ENCODE measurements at regions not wholly inside any gene's neighbourhood (a gene's known extent, or its start where the extent isn't known, plus 50 kb on each side); places are given as distances from the start of the nearest gene placed in this dataset.

- no peaks in the 10 kb centered on the region for H3K9me3 ChIP-seq (ENCODE audit: control insufficient read depth, low read length)
- H3K4me3 ChIP-seq (ENCODE audit: low read depth, low read length), result no peak overlapping the region
- no peak overlapping the region for H3K27ac ChIP-seq
- no peak for TF ChIP-seq CTCF (IDR thresholded peaks at IDR 0.05)
- no peaks in the 10 kb centered on the region for H3K79me2 ChIP-seq
- H3K27me3 ChIP-seq (ENCODE audit: control insufficient read depth, insufficient read depth, low read length), result no peaks in the 10 kb centered on the region
- H3K9ac ChIP-seq, result no peak overlapping the region
- no peaks in the 10 kb centered on the region for H3K4me1 ChIP-seq
- H3K4me2 ChIP-seq (ENCODE audit: low read length), result no peak overlapping the region
- H2AFZ ChIP-seq, result no peak overlapping the region
- H3K36me3 ChIP-seq (ENCODE audit: control insufficient read depth, insufficient read depth, low read length), result no peaks in the 10 kb centered on the region
Measured at GRCh38 chr2:205930209-205930608, 155.8 kb downstream of the INO80D start.

DNA sequence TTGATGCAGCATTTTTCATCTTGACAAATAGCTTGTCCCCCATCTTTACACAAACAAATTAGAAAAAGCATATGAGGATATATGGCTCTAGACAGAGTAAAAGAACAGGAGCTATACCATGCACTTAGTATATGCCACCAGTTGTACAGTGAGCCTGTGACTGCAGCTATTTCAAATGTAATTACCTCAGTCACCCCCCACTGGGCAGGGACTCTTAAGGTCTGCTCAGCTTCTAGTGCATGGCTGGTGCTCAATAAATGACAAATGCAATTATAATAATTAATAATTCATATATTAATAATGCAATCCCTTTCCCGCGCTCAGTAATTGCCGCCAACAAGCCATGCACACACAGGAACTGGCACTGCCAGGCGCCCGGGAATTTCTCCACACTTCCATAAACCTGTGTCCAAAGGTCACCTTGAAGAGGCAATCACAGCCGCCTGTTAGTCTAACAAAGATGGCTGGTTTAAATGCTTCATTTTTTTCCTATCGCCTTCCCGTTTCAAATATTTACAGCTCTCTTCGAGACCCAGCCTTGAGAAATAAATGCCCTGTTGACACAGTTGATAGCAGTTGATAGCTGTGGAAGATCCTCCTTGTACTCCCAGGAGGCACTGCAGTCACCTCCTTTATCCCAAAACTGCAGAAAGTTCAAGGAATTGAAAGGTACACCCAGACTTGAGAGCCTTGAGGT lies 156.6 kb downstream of the INO80D start:
- H3K9ac ChIP-seq, result no peak overlapping the region
- no peaks in the 10 kb centered on the region for H3K36me3 ChIP-seq (ENCODE audit: control insufficient read depth, insufficient read depth, low read length)
- H3K4me3 ChIP-seq (ENCODE audit: low read depth, low read length), result no peak overlapping the region
- no peaks in the 10 kb centered on the region for H3K4me1 ChIP-seq
- no peak for TF ChIP-seq CTCF (IDR thresholded peaks at IDR 0.05)
- H3K27me3 ChIP-seq (ENCODE audit: control insufficient read depth, insufficient read depth, low read length), result no peaks in the 10 kb centered on the region
- H3K4me2 ChIP-seq (ENCODE audit: low read length), result no peak overlapping the region
- H3K79me2 ChIP-seq, result no peaks in the 10 kb centered on the region
- no peaks in the 10 kb centered on the region for H3K9me3 ChIP-seq (ENCODE audit: control insufficient read depth, low read length)
- no peak overlapping the region for H2AFZ ChIP-seq
- no peak overlapping the region for H3K27ac ChIP-seq

GRCh38 chr2:205925373-205926337 lies 160.3 kb downstream of the INO80D start:
- H3K79me2 ChIP-seq, result no peaks in the 10 kb centered on the region
- no peaks in the 10 kb centered on the region for H3K9me3 ChIP-seq (ENCODE audit: control insufficient read depth, low read length)
- H3K27ac ChIP-seq, result no peak overlapping the region
- peak overlapping the region; percentile 59 for H3K4me2 ChIP-seq (ENCODE audit: low read length)
- H3K4me3 ChIP-seq (ENCODE audit: low read depth, low read length), result no peak overlapping the region
- H3K27me3 ChIP-seq (ENCODE audit: control insufficient read depth, insufficient read depth, low read length), result no peaks in the 10 kb centered on the region
- peak; percentile 88 for TF ChIP-seq CTCF (IDR thresholded peaks at IDR 0.05)
- no peaks in the 10 kb centered on the region for H3K4me1 ChIP-seq
- no peak overlapping the region for H3K9ac ChIP-seq
- H2AFZ ChIP-seq, result peak overlapping the region; percentile 18
- no peaks in the 10 kb centered on the region for H3K36me3 ChIP-seq (ENCODE audit: control insufficient read depth, insufficient read depth, low read length)

GRCh38 chr2:205924676-205925075 lies 161.3 kb downstream of the INO80D start:
- Histone ChIP-seq H3K9ac (no peak overlapping the region), H3K27ac (no peak overlapping the region), H3K27me3 (ENCODE audit: control insufficient read depth, insufficient read depth, low read length) (no peaks in the 10 kb centered on the region), H3K36me3 (ENCODE audit: control insufficient read depth, insufficient read depth, low read length) (no peaks in the 10 kb centered on the region), H3K4me3 (ENCODE audit: low read depth, low read length) (no peak overlapping the region), H3K4me2 (ENCODE audit: low read length) (no peak overlapping the region), H2AFZ (no peak overlapping the region), H3K9me3 (ENCODE audit: control insufficient read depth, low read length) (no peaks in the 10 kb centered on the region), H3K79me2 (no peaks in the 10 kb centered on the region), H3K4me1 (no peaks in the 10 kb centered on the region)
- TF ChIP-seq CTCF (IDR thresholded peaks at IDR 0.05), result no peak
